NCI-H1930 (cell line): ENCODE measurements at regions not wholly inside any gene's neighbourhood (a gene's known extent, or its start where the extent isn't known, plus 50 kb on each side); places are given as distances from the start of the nearest gene placed in this dataset.

Experiments
- DNase-seq, 2 experiments: peaks; one replicate each; lab custom pipeline; 2025; lab: John Stamatoyannopoulos, UW

- DNase-seq: no peak
Observed at GRCh38 chr11:106581399-106581798, 436.9 kb downstream of the GUCY1A2 start.

GRCh38 chr11:106585061-106585460 is 433.2 kb downstream of the GUCY1A2 start:
- no peak for DNase-seq

- no peak for DNase-seq
Observed at GRCh38 chr11:106594751-106595351, 423.4 kb downstream of the GUCY1A2 start.

GRCh38 chr11:106601684-106602297 is 416.5 kb downstream of the GUCY1A2 start:
- no peak for DNase-seq

GRCh38 chr11:106608677-106609076 is 409.6 kb downstream of the GUCY1A2 start:
- no peak for DNase-seq

GRCh38 chr11:106614262-106614661 is 404.0 kb downstream of the GUCY1A2 start:
- DNase-seq: no peak

- DNase-seq: no peak
Observed at GRCh38 chr11:106619320-106619990, 398.8 kb downstream of the GUCY1A2 start.

- DNase-seq: no peak
Observed at GRCh38 chr11:106621484-106621883, 396.8 kb downstream of the GUCY1A2 start.
